ENCODE measurements at regions not wholly inside any gene's neighbourhood (a gene's known extent, or its start where the extent isn't known, plus 50 kb on each side); places are given as distances from the start of the nearest gene placed in this dataset.
A peak's percentile ranks its signal among the peaks of the same experiment; 100 is the strongest.

GRCh38 chr6:167441715-167442206 lies 116.9 kb downstream of the TTLL2 start:
- H2AFZ ChIP-seq, result no peak overlapping the region
- 13 to 15% methylated on average over 9 of the region's 9 CpGs for WGBS, 2 experiments (ENCODE audit: low coverage in 1 of 2, low lambda C conversion rate in 2 of 2, missing lambda C conversion rate in 2 of 2)
- H3K27ac ChIP-seq, result no peak overlapping the region
- H3F3A ChIP-seq (ENCODE audit: insufficient read depth), result no peaks in the 10 kb centered on the region
- TF ChIP-seq EZH2 (IDR thresholded peaks at IDR 0.05; ENCODE audit: insufficient read depth, poor library complexity, severe bottlenecking) (no peak), EZH2phosphoT487 (IDR thresholded peaks at IDR 0.05; ENCODE audit: insufficient read depth, low read depth) (no peak)
- no peaks in the 10 kb centered on the region for H3K27me3 ChIP-seq (replicated peaks; ENCODE audit: insufficient read depth)
- H3K79me2 ChIP-seq (ENCODE audit: insufficient read depth), result no peaks in the 10 kb centered on the region
- in situ Hi-C loops (cut with MboI), result no loop called here
- no peak overlapping the region for H3K4me3 ChIP-seq
- H3K9me3 ChIP-seq (ENCODE audit: low read depth), result no peaks in the 10 kb centered on the region
- H4K20me1 ChIP-seq (ENCODE audit: insufficient read depth), result no peaks in the 10 kb centered on the region
- H3K36me3 ChIP-seq (ENCODE audit: low read depth), result no peaks in the 10 kb centered on the region
- no peak overlapping the region for H3K4me2 ChIP-seq (ENCODE audit: unreplicated experiment)
- no peak overlapping the region for H3K9ac ChIP-seq
- no peaks in the 10 kb centered on the region for H3K9me2 ChIP-seq (ENCODE audit: insufficient read depth)
- H3K4me1 ChIP-seq (ENCODE audit: insufficient read depth), result no peaks in the 10 kb centered on the region
- peak; percentile 1 for DNase-seq

GRCh38 chr6:167442245-167442644 lies 117.4 kb downstream of the TTLL2 start:
- Histone ChIP-seq H3K9me2 (ENCODE audit: insufficient read depth) (no peaks in the 10 kb centered on the region), H3K79me2 (ENCODE audit: insufficient read depth) (no peaks in the 10 kb centered on the region), H3K27ac (no peak overlapping the region), H3K27me3 (replicated peaks; ENCODE audit: insufficient read depth) (no peaks in the 10 kb centered on the region), H3K9ac (no peak overlapping the region), H4K20me1 (ENCODE audit: insufficient read depth) (no peaks in the 10 kb centered on the region), H2AFZ (no peak overlapping the region), H3K9me3 (ENCODE audit: low read depth) (no peaks in the 10 kb centered on the region), H3K4me1 (ENCODE audit: insufficient read depth) (no peaks in the 10 kb centered on the region), H3K36me3 (ENCODE audit: low read depth) (no peaks in the 10 kb centered on the region), H3K4me2 (ENCODE audit: unreplicated experiment) (no peak overlapping the region), H3F3A (ENCODE audit: insufficient read depth) (no peaks in the 10 kb centered on the region), H3K4me3 (no peak overlapping the region)
- DNase-seq, result no peak
- WGBS, 2 experiments (ENCODE audit: low coverage in 1 of 2, low lambda C conversion rate in 2 of 2, missing lambda C conversion rate in 2 of 2), result 10 to 21% methylated on average over 7 of the region's 7 CpGs
- TF ChIP-seq EZH2 (IDR thresholded peaks at IDR 0.05; ENCODE audit: insufficient read depth, poor library complexity, severe bottlenecking) (no peak), EZH2phosphoT487 (IDR thresholded peaks at IDR 0.05; ENCODE audit: insufficient read depth, low read depth) (no peak)
- in situ Hi-C loops (cut with MboI), result no loop called here

GRCh38 chr6:167442796-167443680 lies 118.2 kb downstream of the TTLL2 start:
- WGBS, 2 experiments (ENCODE audit: low coverage in 1 of 2, low lambda C conversion rate in 2 of 2, missing lambda C conversion rate in 2 of 2), result 40 to 44% methylated on average over 15 of the region's 15 CpGs

GRCh38 chr6:167444602-167445346 lies 119.9 kb downstream of the TTLL2 start:
- Histone ChIP-seq H3K27me3 (replicated peaks; ENCODE audit: insufficient read depth) (no peaks in the 10 kb centered on the region), H3K9me2 (ENCODE audit: insufficient read depth) (no peaks in the 10 kb centered on the region), H3K79me2 (ENCODE audit: insufficient read depth) (no peaks in the 10 kb centered on the region), H3K4me2 (ENCODE audit: unreplicated experiment) (no peak overlapping the region), H3K9ac (no peak overlapping the region), H4K20me1 (ENCODE audit: insufficient read depth) (no peaks in the 10 kb centered on the region), H3K4me3 (no peak overlapping the region), H3F3A (ENCODE audit: insufficient read depth) (no peaks in the 10 kb centered on the region), H3K36me3 (ENCODE audit: low read depth) (no peaks in the 10 kb centered on the region), H3K4me1 (ENCODE audit: insufficient read depth) (no peaks in the 10 kb centered on the region), H3K27ac (no peak overlapping the region), H3K9me3 (ENCODE audit: low read depth) (no peaks in the 10 kb centered on the region), H2AFZ (no peak overlapping the region)
- TF ChIP-seq EZH2phosphoT487 (IDR thresholded peaks at IDR 0.05; ENCODE audit: insufficient read depth, low read depth) (no peak), EZH2 (IDR thresholded peaks at IDR 0.05; ENCODE audit: insufficient read depth, poor library complexity, severe bottlenecking) (no peak)
- WGBS, 2 experiments (ENCODE audit: low coverage in 1 of 2, low lambda C conversion rate in 2 of 2, missing lambda C conversion rate in 2 of 2), result 39 to 45% methylated on average over 9 of the region's 9 CpGs
- DNase-seq, result no peak
- in situ Hi-C loops (cut with MboI), result no loop called here

More at GRCh38 chr6:167442796-167443680, 118.2 kb downstream of the TTLL2 start:
- H3K4me2 ChIP-seq (ENCODE audit: unreplicated experiment), result no peak overlapping the region
- H4K20me1 ChIP-seq (ENCODE audit: insufficient read depth), result no peaks in the 10 kb centered on the region
- no peaks in the 10 kb centered on the region for H3K9me3 ChIP-seq (ENCODE audit: low read depth)
- no peaks in the 10 kb centered on the region for H3K4me1 ChIP-seq (ENCODE audit: insufficient read depth)
- no peaks in the 10 kb centered on the region for H3K36me3 ChIP-seq (ENCODE audit: low read depth)
- no peaks in the 10 kb centered on the region for H3K9me2 ChIP-seq (ENCODE audit: insufficient read depth)
- no peak overlapping the region for H3K4me3 ChIP-seq
- H3K27ac ChIP-seq, result no peak overlapping the region
- no peaks in the 10 kb centered on the region for H3F3A ChIP-seq (ENCODE audit: insufficient read depth)
- TF ChIP-seq EZH2phosphoT487 (IDR thresholded peaks at IDR 0.05; ENCODE audit: insufficient read depth, low read depth) (no peak), EZH2 (IDR thresholded peaks at IDR 0.05; ENCODE audit: insufficient read depth, poor library complexity, severe bottlenecking) (no peak)
- DNase-seq, result no peak
- H3K79me2 ChIP-seq (ENCODE audit: insufficient read depth), result no peaks in the 10 kb centered on the region
- no peak overlapping the region for H2AFZ ChIP-seq
- no peak overlapping the region for H3K9ac ChIP-seq
- in situ Hi-C loops (cut with MboI), result no loop called here
- H3K27me3 ChIP-seq (replicated peaks; ENCODE audit: insufficient read depth), result no peaks in the 10 kb centered on the region

Measured in GM23248 (cell line).